ENCODE measurements at regions not wholly inside any gene's neighbourhood (a gene's known extent, or its start where the extent isn't known, plus 50 kb on each side); places are given as distances from the start of the nearest gene placed in this dataset.

- TF ChIP-seq CTCF (IDR thresholded peaks at IDR 0.05; ENCODE audit: low read depth, low read length) (no peak), EZH2phosphoT487 (IDR thresholded peaks at IDR 0.05; ENCODE audit: low read depth) (no peak)
These were observed 137.0 kb upstream of the CRBN start for GRCh38 chr3:3316521-3316920.
